ENCODE measurements at regions not wholly inside any gene's neighbourhood (a gene's known extent, or its start where the extent isn't known, plus 50 kb on each side); places are given as distances from the start of the nearest gene placed in this dataset.
A peak's percentile ranks its signal among the peaks of the same experiment; 100 is the strongest.
"Not testable (repeated sequence)": the region's sequence is repeated elsewhere in the genome, so short reads cannot be mapped to it uniquely, and the experiment has no call there.

DNA sequence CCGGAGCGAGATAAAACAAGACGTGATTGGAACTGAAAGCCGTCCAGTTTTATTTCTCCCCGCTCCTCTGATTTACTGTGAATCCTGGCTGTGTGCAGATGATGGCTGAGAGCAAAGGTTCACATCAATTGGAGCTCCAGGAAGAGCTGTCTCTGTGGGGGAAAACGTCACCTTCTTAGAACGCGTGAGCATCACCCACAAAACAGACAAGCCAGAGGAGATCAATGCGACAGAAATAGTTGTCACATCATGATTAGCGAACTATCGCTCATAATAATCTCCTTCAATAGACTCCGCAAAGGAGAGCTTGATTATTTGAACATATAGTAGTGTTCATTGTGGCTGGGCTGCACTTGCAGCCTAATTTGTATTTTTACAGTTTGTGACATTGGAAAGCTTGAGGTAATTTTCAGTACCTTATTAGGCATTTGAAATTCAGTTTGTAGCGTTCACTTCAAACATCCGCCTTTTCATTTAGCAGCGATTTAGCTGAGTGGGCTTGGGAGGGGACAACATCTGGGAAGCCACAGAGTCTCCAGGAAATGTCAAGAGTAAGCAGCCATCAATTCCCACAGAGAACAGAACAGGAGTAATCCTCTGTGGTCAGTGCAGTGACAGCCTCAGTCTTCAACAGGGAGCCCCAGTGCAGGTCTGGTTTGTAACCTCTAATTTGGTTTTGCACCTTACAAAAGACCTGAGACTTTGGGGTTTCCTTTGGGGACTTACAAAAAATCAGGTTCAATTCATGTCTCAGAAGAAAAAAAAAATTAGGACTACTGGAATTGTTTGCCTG lies 276.8 kb upstream of the PFKP start:
- no peak for DNase-seq (ENCODE audit: low spot score)

DNA sequence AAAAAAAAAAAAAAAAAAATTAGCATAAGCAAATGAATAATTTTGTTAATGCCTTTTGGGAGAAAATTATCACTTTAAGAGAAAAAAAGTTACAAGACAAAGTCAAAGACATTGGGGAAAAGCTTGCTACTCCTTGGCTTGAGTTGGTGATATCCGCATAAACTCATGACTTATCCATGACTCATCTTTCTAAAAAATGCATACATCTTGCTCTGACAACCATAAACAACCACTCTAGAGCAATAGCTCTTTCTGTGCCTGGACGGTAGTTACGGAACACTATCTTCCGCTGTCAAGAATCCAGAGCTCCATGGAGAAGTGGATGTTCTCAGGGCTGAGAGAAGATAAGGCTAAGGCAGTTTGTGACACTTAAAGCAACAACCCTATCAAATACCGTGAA lies 281.1 kb upstream of the PFKP start:
- no peak for DNase-seq (ENCODE audit: low spot score)

- DNase-seq (ENCODE audit: low spot score): no peak
These were observed 282.6 kb upstream of the PFKP start for GRCh38 chr10:2784766-2785165.

GRCh38 chr10:2782950-2783349 lies 284.4 kb upstream of the PFKP start:
- DNase-seq (ENCODE audit: low spot score): no peak

GRCh38 chr10:2782265-2782664 lies 285.1 kb upstream of the PFKP start:
- DNase-seq (ENCODE audit: low spot score): no peak

DNA sequence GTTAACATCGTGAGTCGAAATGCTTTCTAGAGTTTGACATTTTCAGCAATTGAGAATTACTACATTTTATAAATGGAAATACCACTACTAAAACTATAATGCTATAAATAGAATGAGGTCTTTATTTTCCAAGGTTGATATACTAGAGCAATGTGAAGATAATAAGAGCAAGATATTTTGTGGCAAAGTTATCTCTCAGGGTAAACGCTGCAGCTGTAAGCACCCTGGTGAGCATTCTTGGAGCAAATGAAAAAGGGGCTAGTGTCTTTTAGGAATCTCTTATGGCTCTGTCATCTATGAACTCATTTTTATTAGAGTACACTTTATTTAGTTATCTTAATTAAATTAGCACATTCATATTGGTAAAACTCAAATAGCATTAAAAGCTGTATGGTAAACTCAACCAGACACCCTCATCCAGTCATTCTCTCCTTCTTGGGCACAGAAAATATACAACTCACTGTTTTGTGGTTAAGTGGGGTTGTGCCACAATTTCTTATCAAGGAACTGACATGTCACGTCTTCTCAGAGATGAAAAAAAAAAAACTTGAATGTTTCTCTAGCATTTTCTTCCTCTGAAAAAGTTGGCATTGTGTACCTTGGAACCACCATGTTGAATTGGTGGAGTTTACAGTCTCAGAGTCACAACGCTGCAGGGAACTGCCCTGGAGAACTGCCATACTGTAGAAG lies 289.5 kb upstream of the PFKP start:
- no peak for DNase-seq (ENCODE audit: low spot score)

DNA sequence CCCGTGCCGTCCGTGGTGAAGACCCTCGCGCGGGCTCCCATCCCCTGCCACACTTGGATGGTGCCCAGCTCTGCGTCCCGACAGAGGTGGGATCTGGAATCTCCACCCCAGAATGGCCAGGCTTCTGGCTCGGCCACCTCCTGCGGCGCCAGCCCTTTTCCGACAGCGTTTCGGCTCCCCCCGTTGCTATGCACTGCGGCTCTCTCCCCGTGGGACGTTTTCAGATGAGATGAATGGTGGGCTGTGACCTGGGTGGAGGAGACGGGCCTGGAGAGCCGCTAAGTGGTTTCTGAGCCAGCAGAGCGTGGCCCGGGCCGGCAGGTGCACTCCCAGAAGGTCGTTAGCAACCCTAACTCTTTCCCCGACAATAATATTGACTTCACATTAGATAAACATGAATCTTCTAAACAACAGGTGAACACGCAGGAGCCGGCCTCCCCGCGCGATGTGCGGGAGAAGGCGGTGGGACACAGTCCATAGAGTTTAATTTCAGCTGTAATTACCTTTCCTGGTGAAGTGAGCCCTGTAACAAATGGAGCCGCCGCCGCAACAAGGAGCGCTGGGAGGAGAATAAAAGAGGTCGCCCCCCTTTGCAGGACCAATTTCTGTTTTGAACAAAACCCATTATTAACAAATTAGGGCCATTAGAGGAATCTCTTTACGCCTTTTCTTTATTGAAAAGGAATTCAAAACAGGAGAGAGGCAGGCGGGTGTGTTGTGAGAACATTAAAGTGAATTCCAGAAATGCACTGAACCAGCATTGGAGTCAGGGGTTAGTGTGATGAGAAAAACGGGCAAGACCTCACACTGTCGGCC lies 294.3 kb upstream of the PFKP start:
- DNase-seq (ENCODE audit: low spot score): no peak

GRCh38 chr10:2772135-2772534 lies 295.2 kb upstream of the PFKP start:
- DNase-seq (ENCODE audit: low spot score): no peak

DNA sequence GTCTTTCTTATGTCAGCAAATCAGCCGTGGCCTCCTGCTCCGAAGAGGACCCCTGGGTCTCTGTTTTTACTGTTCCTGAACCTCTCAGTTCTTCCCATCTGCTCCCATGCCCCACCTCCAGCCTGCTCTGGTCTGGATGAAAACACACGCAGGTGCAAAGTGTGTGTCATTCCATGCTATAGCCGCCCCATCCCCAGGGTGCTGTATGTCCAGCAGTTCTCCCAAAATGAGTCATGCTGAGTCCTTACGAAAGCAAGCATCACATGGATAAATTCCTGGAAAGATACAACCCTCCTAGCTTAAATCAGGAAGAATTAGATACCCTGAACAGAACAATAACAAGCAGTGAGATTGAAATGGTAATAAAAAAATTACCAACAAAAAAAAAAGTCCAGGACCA lies 300.1 kb upstream of the PFKP start:
- not testable (repeated sequence) for DNase-seq (ENCODE audit: low spot score)

DNA sequence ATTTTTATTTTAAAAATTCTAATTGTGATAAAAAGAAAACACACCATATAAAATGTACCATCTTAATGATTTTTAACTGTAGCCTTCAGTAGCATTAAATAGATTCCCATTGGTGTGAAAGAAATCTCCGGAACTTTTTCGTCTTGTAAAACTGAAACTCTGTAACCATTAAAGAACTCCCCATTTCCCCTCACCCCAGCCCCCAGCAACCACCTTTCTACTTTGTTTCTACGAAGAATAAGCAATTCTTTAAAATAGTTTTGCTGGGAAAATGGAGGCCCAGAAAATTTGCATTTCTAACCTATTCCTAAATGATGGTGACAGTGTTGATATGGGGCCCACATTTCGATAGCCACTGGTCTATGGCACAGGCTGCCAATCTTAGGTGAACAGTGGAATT lies 305.4 kb upstream of the PFKP start:
- no peak for DNase-seq (ENCODE audit: low spot score)

DNA sequence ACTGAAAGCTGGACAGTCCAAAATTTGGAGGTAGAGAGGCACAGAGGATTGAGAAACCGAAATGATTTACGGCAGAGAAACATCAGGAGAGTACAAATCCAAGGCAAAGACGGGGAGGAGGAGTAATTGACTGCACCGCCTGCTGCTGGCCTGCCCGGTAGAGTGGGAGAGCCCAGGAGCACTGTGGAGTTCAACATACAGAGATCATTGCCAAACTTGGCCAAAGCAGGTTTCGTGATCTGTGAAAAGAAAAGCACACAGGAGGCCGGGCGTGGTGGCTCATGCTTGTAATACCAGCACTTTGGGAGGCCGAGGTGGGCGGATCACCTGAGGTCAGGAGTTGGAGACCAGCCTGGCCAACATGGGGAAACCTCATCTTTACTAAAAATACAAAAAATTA lies 306.0 kb upstream of the PFKP start:
- no peak for DNase-seq (ENCODE audit: low spot score)

GRCh38 chr10:2760736-2761135 lies 306.6 kb upstream of the PFKP start:
- peak; percentile 61 for DNase-seq (ENCODE audit: low spot score)

DNA sequence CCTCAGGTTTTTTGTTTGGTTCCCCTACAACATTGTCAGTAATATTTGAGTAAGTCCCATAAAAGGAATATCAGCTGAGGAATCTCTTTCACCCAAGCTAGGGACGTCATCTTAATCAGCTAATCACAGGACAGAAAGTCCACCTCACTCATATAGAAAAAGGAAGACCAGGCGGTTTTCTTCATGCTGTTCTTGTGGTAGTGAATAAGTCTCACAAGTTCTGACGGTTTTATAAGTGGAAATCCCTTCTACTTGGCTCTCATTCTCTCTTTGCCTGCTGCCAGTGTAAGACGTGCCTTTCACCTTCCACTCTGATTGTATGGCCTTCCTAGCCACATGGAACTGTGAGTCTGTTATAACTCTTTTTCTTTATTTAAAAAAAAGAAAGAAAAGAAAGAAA lies 308.1 kb upstream of the PFKP start:
- DNase-seq (ENCODE audit: low spot score): no peak

DNA sequence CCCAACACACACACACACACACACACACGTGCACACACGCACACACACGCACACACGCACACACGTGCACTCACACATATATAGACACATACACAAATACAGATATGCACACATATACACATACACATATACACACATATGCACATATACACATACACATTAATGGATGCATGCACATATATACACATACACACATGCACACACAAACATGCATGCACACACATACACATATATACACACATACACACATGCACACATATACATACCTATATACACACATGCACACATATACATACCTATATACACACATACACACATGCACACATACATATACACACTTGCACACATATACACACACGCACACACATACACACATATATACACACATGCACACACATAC lies 312.4 kb upstream of the PFKP start:
- no peak for DNase-seq (ENCODE audit: low spot score)

DNA sequence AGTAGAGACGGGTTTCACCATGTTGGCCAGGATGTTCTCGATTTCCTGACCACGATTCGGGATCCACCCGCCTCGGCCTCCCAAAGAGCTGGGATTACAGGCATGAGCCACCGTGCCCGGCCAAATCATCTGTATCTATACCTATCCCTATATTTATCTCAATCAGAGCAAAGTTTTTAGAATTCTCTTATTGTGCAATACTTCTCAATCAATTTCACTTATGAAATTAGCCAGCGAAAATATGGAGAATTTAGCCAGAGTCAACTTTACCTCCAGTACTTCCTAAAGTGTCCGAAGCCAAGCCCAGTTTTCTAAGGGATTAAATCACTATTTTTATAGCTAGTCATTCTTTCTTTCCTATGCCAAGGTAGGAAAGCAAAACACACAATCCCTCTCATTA lies 319.1 kb upstream of the PFKP start:
- no peak for DNase-seq (ENCODE audit: low spot score)

- no peak for DNase-seq (ENCODE audit: low spot score)
These were observed 320.7 kb upstream of the PFKP start for GRCh38 chr10:2746638-2747037.

DNA sequence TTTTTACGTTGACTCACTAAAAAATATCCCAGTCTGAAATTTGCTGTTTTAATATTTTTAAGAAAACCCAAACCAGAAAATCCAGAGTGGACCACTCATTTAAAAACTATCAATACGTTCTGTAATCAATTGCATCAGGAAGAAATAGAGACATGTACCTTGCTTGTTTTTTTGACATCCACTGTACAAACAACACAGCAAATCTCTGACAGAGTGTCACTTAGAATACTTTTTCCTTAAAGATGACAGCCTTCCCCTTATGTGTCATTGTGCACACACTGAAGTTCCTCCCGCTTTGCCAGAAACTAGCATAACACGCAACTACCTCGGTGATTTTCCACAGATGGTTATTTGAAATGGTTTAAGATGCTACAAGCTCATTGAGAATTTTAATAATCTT lies 321.7 kb upstream of the PFKP start:
- DNase-seq (ENCODE audit: low spot score): no peak

DNA sequence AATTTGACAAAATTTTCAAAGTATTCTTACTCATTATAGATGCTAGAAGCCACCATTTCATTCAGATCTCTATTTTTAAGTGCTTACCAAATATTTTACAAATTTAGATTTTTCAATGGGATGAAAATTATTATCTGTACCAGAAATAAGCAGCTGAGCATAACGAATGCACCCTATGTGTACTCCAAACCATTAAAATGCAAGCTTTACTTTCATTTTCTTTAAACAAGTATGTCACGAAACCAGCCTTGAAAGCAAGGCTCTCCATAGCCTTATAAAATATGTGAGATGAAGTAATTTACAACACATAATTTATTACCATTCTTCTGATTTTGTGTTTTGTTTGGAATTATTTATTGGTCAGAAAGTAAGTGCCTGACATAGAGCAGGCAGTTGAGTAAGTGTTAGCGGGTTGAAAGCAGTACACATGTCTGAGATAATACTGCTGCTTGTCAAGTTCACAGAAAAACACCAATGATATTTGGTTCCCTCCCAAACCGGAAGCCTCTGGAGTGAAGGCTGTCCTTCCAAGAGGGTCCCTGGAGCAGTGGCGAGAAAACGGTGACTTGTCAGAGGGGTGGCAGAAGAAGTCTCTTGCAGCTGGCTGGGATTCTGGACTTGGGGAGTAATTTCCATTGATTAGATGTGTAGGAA lies 322.7 kb upstream of the PFKP start:
- no peak for DNase-seq (ENCODE audit: low spot score)

DNA sequence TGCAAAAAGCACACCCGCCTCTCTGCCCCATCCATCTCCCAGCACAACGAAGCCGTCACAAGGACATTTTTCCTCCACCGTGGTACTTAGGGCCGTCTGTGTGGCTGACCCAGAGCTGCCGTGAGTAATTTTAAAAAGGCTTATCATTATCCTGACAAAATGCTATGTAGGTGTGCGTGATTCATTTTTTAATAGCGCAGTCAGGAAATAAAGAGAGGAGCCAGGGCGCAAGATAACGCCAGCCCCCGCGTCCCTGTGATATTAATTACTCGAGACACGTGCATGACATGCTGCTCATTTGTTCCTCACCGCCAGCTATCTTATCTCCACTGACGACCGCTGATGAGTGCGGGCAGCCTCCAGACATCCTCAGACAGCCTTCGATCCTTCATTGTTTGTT lies 332.7 kb upstream of the PFKP start:
- no peak for DNase-seq (ENCODE audit: low spot score)

GRCh38 chr10:2733278-2733963 lies 333.9 kb upstream of the PFKP start:
- no peak for DNase-seq (ENCODE audit: low spot score)

GRCh38 chr10:2731940-2732339 lies 335.4 kb upstream of the PFKP start:
- no peak for DNase-seq (ENCODE audit: low spot score)

DNA sequence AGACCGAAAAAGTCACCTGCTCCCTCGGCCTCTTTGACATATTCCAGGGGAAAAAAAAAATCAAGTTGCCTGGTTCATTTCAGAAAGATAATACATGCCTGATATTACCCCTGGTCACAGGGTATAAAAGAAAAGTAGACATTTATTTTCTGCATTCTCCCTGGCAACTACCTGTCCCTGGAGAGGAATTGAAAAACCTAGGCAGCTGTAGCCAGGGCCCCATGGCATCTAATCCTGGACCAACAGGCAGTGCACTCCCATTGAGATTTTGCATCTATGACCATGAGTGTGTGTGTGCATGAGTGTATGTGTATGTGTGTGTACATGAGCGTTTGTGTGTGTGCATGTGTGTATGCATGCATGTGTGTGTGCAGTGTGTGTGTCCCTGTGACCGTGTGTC lies 338.2 kb upstream of the PFKP start:
- no peak for DNase-seq (ENCODE audit: low spot score)
